ENCODE measurements at regions not wholly inside any gene's neighbourhood (a gene's known extent, or its start where the extent isn't known, plus 50 kb on each side); places are given as distances from the start of the nearest gene placed in this dataset.

GRCh38 chr13:21988624-21989023 is 317.8 kb downstream of the FGF9 start:
- no peak for TF ChIP-seq CTCF (IDR thresholded peaks at IDR 0.05; ENCODE audit: insufficient read depth, low read length, missing control alignments)
- CTCF ChIA-PET = no interaction called here
- POLR2A ChIA-PET = no interaction called here
- DNase-seq (ENCODE audit: low read depth, low spot score) = no peak
- H3K4me3 ChIP-seq (ENCODE audit: low read depth, low read length) = no peak overlapping the region

GRCh38 chr13:21996049-21996448 is 325.2 kb downstream of the FGF9 start:
- ChIA-PET CTCF (no interaction called here), POLR2A (no interaction called here)
- no peak for TF ChIP-seq CTCF (IDR thresholded peaks at IDR 0.05; ENCODE audit: insufficient read depth, low read length, missing control alignments)

GRCh38 chr13:21997726-21998125 is 326.9 kb downstream of the FGF9 start:
- no peak for DNase-seq (ENCODE audit: low read depth, low spot score)

More at GRCh38 chr13:21996049-21996448, 325.2 kb downstream of the FGF9 start:
- no peak overlapping the region for H3K4me3 ChIP-seq (ENCODE audit: low read depth, low read length)
- DNase-seq (ENCODE audit: low read depth, low spot score) = no peak

GRCh38 chr13:21998279-21998990 is 327.6 kb downstream of the FGF9 start:
- TF ChIP-seq CTCF (IDR thresholded peaks at IDR 0.05; ENCODE audit: insufficient read depth, low read length, missing control alignments) = no peak
- CTCF ChIA-PET = no interaction called here
- no peak overlapping the region for H3K4me3 ChIP-seq (ENCODE audit: low read depth, low read length)
- DNase-seq (ENCODE audit: low read depth, low spot score) = no peak
- POLR2A ChIA-PET = no interaction called here

More at GRCh38 chr13:21997726-21998125, 326.9 kb downstream of the FGF9 start:
- H3K4me3 ChIP-seq (ENCODE audit: low read depth, low read length) = no peak overlapping the region
- ChIA-PET POLR2A (no interaction called here), CTCF (no interaction called here)
- TF ChIP-seq CTCF (IDR thresholded peaks at IDR 0.05; ENCODE audit: insufficient read depth, low read length, missing control alignments) = no peak

GRCh38 chr13:21999666-22000065 is 328.8 kb downstream of the FGF9 start:
- TF ChIP-seq CTCF (IDR thresholded peaks at IDR 0.05; ENCODE audit: insufficient read depth, low read length, missing control alignments) = no peak
- POLR2A ChIA-PET = no interaction called here
- no peak overlapping the region for H3K4me3 ChIP-seq (ENCODE audit: low read depth, low read length)
- no peak for DNase-seq (ENCODE audit: low read depth, low spot score)
- CTCF ChIA-PET = no interaction called here

GRCh38 chr13:22000191-22000590 is 329.3 kb downstream of the FGF9 start:
- no peak overlapping the region for H3K4me3 ChIP-seq (ENCODE audit: low read depth, low read length)
- DNase-seq (ENCODE audit: low read depth, low spot score) = no peak
- ChIA-PET POLR2A (no interaction called here), CTCF (no interaction called here)
- TF ChIP-seq CTCF (IDR thresholded peaks at IDR 0.05; ENCODE audit: insufficient read depth, low read length, missing control alignments) = no peak
